Thoracic aorta (tissue), 2 donors: ENCODE measurements at regions not wholly inside any gene's neighbourhood (a gene's known extent, or its start where the extent isn't known, plus 50 kb on each side); places are given as distances from the start of the nearest gene placed in this dataset.

Experiments
- ATAC-seq: fragments of 150-250 bp; one replicate; pipeline ENCODE4 v1.8.0; 2017; ENCODE audit warnings: low read depth; ENCODE audit not compliant: insufficient number of reproducible peaks, low FRiP score
- DNase-seq: peaks from one replicate; pipeline ENCODE4 v3.0.0-alpha.2; 2020; ENCODE audit warnings: low spot score
- H3K27ac ChIP-seq, 2 donors: fragments of 200-600 bp; sonication (generic); 1 replicate in 1 of 2; 2 replicates in 1 of 2; pipeline ENCODE4 v1.5.1; 2016; ENCODE audit warnings: mild to moderate bottlenecking in 2 of 2, moderate library complexity in 2 of 2
- H3K27me3 ChIP-seq: fragments of 200-600 bp; sonication (generic); replicated peaks from 2 replicates; pipeline ENCODE4 v1.6.0; 2016; ENCODE audit warnings: mild to moderate bottlenecking; ENCODE audit not compliant: insufficient read depth
- H3K36me3 ChIP-seq: fragments of 200-600 bp; sonication (generic); one replicate; pipeline ENCODE4 v1.5.1; 2016
- H3K4me1 ChIP-seq, 2 donors: fragments of 200-600 bp; sonication (generic); 1 replicate in 1 of 2; 2 replicates in 1 of 2; pipeline versions ENCODE4 v1.5.1 to v1.6.0; 2016; ENCODE audit warnings: low read depth in 2 of 2, mild to moderate bottlenecking in 1 of 2; ENCODE audit not compliant: control insufficient read depth in 1 of 2
- H3K4me3 ChIP-seq: fragments of 200-600 bp; sonication (generic); 2 replicates; pipeline ENCODE4 v1.5.1; 2016; ENCODE audit warnings: mild to moderate bottlenecking
- H3K9me3 ChIP-seq: fragments of 200-600 bp; sonication (generic); 2 replicates; pipeline ENCODE4 v1.5.1; 2016
- TF ChIP-seq, protein P1 (sequence below): fragments of 200-600 bp; sonication (generic); IDR thresholded peaks from one replicate; pipeline ENCODE4 v1.5.1; 2019; ENCODE audit warnings: antibody characterized with exemption

DNA sequence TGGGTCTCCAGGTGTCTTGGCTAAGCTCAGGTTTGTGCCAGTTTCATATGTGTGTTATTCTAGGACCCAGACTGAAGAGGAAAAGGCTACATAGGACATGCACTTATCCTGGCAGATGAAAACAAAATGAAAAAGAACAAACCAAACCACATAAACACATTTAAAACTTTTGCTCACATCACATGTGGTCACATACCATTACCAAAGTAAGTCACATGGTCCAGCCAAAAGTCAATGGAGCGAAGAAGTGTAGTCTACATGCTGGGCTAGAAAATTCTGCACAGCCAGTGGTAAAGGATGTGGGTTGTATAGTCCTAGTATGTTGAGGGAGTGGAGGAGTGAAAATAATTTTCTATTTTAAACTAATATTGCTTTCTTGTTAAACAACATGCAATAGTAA, 437.5 kb downstream of the BTBD3 start:
- TF ChIP-seq, protein P1, sequence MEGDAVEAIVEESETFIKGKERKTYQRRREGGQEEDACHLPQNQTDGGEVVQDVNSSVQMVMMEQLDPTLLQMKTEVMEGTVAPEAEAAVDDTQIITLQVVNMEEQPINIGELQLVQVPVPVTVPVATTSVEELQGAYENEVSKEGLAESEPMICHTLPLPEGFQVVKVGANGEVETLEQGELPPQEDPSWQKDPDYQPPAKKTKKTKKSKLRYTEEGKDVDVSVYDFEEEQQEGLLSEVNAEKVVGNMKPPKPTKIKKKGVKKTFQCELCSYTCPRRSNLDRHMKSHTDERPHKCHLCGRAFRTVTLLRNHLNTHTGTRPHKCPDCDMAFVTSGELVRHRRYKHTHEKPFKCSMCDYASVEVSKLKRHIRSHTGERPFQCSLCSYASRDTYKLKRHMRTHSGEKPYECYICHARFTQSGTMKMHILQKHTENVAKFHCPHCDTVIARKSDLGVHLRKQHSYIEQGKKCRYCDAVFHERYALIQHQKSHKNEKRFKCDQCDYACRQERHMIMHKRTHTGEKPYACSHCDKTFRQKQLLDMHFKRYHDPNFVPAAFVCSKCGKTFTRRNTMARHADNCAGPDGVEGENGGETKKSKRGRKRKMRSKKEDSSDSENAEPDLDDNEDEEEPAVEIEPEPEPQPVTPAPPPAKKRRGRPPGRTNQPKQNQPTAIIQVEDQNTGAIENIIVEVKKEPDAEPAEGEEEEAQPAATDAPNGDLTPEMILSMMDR = no peak
- ATAC-seq (no peak), DNase-seq (no peak)
- H3K9me3 ChIP-seq = no peaks in the 10 kb centered on the region
- H3K4me3 ChIP-seq = no peak overlapping the region
- H3K4me1 ChIP-seq = no peaks in the 10 kb centered on the region
- H3K36me3 ChIP-seq = no peaks in the 10 kb centered on the region
- H3K27me3 ChIP-seq = no peaks in the 10 kb centered on the region
- no peak overlapping the region for H3K27ac ChIP-seq

DNA sequence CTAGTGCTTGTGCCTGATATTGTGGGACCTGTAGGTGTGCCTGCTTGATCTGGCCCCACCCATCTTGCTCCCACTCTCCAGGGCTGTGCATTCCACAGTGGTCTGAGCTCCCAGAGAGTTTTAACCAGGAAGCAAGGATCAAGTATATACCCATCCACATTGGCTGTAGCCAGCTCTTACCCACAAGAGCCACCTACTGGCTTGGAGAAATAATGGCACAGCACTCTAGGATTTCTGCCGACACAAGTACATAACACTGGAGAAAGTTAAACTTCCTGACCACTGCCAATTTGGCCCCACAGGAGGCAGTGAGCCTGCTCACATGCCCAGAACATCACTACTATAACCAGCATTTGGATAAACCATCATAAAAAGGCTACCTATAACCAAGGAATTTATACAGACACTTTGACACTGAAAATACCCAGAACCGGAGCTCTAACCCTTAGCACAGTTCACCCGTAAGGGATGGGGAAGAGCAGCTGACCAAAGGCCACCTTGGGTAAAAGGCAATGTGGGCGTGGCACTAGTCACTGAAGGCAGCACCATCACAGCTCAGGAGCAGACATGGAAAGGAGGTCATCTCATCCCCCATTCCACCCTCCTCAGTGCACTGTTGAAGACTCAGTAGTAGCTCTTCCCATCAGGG, 440.4 kb downstream of the BTBD3 start:
- Histone ChIP-seq H3K27me3 (no peaks in the 10 kb centered on the region), H3K9me3 (no peaks in the 10 kb centered on the region), H3K4me3 (no peak overlapping the region), H3K36me3 (no peaks in the 10 kb centered on the region), H3K4me1 (no peaks in the 10 kb centered on the region), H3K27ac (no peak overlapping the region)
- no peak for DNase-seq
- TF ChIP-seq, protein P1 = no peak
- no peak for ATAC-seq

DNA sequence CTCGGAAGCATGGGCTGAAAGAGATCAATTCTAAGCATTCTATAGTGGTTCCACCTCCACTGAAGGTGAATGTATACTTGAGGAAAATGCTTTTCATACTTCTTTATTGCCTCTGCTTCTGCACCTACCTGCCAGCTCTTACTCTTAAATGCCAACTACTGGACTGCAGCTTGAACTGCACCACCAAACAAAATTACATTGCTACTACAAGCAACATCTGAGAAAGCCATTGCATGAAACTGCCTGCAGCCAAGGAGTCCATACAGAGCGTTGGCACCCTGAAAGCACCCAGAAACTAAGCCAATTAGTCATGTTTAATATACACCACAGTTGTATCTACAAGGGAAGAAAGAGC, 440.9 kb downstream of the BTBD3 start:
- TF ChIP-seq, protein P1 = no peak
- H3K27me3 ChIP-seq = no peaks in the 10 kb centered on the region
- H3K9me3 ChIP-seq = no peaks in the 10 kb centered on the region
- DNase-seq (no peak), ATAC-seq (no peak)
- H3K4me3 ChIP-seq = no peak overlapping the region
- no peaks in the 10 kb centered on the region for H3K36me3 ChIP-seq
- no peak overlapping the region for H3K27ac ChIP-seq
- H3K4me1 ChIP-seq = no peaks in the 10 kb centered on the region

DNA sequence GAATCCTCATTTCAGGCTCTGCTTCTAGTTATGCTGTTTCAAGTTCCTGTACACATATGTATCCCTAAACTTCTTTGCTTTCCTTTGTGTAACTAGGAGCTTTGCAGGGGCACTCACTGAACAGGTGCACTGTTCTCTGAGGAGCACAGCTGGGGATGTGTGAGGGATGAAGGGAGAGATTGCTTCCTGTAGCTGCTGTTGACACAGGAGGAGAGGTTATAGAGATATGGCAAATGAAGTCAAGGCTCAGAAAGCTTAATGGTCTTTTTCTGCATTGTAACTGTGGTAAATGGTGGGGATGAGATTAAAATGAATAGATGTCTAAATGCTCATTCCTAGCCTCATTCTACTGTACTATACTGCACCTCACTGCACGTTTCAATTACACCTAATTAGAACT, 454.3 kb downstream of the BTBD3 start:
- Histone ChIP-seq H3K4me1 (no peaks in the 10 kb centered on the region), H3K9me3 (no peaks in the 10 kb centered on the region), H3K27me3 (no peaks in the 10 kb centered on the region), H3K36me3 (no peaks in the 10 kb centered on the region), H3K27ac (no peak overlapping the region), H3K4me3 (no peak overlapping the region)
- ATAC-seq (no peak), DNase-seq (no peak)
- TF ChIP-seq, protein P1 = no peak

DNA sequence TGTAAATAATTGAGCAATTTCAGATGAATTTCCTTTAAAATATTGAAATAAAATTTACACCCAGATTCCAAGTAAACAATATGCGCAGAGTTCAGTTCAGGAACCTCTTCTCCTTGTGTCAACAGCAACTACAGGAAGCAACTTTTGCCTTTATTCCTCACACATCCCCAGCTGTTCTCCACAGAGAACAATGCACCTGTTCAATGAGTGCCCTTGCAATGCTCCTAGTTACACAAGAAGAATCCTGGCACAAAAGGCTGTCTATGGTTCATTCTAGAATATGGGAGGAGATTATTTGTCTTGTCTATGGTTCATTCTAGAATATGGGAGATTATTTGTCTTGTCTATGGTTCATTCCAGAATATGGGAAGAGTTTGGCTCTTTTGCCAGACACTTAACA, 454.9 kb downstream of the BTBD3 start:
- no peaks in the 10 kb centered on the region for H3K27me3 ChIP-seq
- no peaks in the 10 kb centered on the region for H3K9me3 ChIP-seq
- no peak for DNase-seq
- ATAC-seq = no peak
- H3K4me3 ChIP-seq = no peak overlapping the region
- H3K4me1 ChIP-seq = no peaks in the 10 kb centered on the region
- H3K27ac ChIP-seq = no peak overlapping the region
- H3K36me3 ChIP-seq = no peaks in the 10 kb centered on the region
- TF ChIP-seq, protein P1 = no peak
